ENCODE measurements at regions not wholly inside any gene's neighbourhood (a gene's known extent, or its start where the extent isn't known, plus 50 kb on each side); places are given as distances from the start of the nearest gene placed in this dataset.
A peak's percentile ranks its signal among the peaks of the same experiment; 100 is the strongest.

DNA sequence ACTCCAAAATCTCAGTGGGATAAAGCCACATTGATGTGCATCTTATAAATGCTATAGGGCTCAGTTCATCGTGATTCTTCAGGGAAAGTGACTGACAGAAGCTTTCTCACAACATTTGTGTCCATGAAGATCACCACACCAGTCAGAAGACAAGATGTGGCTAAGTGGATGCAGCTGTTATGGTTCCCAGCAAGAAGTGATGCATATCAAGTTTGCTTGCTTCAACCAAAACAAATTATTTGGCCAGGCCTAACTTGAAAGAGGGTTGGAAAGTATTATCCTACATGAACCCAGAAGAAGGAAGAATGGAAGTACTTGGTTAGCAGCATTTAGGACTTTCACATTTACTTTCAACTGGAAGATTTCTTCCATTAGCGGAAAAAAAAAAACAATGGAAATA, 210.0 kb upstream of the ACVR2A start:
- Mint-ChIP-seq H3K4me3 (no peak overlapping the region), H3K27ac (no peak overlapping the region), H3K27me3 (no peaks in the 10 kb centered on the region), H3K4me1 (peaks cover 26% of the 10 kb centered on the region), H3K9me3 (peaks cover 8% of the 10 kb centered on the region), H3K36me3 (ENCODE audit: low read depth) (no peaks in the 10 kb centered on the region)
- DNase-seq, result no peak
- intact Hi-C loops (cut with micrococcal nuclease), result loop anchor here (5.0 to 10.0 kb wide), 4 partner anchors 133 to 890 kb away; partner anchors contain the start of genes MBD5 and ORC4

DNA sequence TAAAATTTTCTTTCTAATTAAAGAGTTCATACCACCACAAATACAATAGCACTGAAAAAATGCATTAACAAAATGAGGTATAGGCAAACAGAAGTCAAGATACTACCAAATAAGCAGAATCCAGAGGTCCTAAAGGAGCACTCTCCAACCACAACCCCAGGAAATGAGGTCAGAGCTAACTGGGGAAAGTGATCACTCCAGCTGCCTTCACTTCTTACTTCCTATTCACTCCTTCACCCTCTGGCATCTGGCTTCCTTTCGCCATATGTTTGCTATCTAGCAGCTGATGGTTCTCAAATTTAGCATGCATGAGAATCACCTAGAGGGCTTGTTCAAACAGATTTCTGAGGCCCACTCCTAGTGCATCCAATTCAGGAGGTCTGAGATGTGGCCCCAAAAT, 212.6 kb upstream of the ACVR2A start:
- peak; percentile 61 for DNase-seq
- H3K27ac Mint-ChIP-seq, result peak overlapping the region; percentile 9
- H3K27me3 Mint-ChIP-seq, result no peaks in the 10 kb centered on the region
- no peak overlapping the region for H3K4me3 Mint-ChIP-seq
- intact Hi-C loops (cut with micrococcal nuclease), result loop anchor here (5.0 to 10.0 kb wide), 4 partner anchors 130 to 893 kb away; partner anchors contain the start of genes MBD5 and ORC4
- peaks cover 35% of the 10 kb centered on the region for H3K4me1 Mint-ChIP-seq
- H3K9me3 Mint-ChIP-seq, result peaks cover 8% of the 10 kb centered on the region
- H3K36me3 Mint-ChIP-seq (ENCODE audit: low read depth), result no peaks in the 10 kb centered on the region

DNA sequence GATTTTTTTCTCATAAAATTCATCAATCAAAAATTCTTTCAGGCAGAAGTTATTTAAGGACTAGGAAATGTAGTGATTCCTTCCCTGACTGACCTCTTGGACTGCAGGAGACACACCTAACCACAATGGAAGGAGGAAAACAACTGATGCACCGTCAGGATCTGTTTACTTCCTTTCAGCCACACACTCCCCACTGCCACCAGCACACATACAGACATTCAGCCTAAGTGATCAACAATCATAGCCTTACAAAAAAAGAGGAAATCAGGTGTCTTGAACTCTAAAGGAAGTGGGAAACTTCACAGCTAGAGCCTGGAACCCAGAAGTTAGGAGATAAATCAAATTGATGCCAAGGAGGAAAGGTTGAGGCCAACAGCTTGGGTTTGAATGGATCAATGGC, 213.5 kb upstream of the ACVR2A start:
- DNase-seq, result peak; percentile 67
- Mint-ChIP-seq H3K27ac (peak overlapping the region; percentile 84), H3K9me3 (peaks cover 8% of the 10 kb centered on the region), H3K4me1 (peaks cover 38% of the 10 kb centered on the region), H3K27me3 (no peaks in the 10 kb centered on the region), H3K4me3 (peak overlapping the region; percentile 13), H3K36me3 (ENCODE audit: low read depth) (no peaks in the 10 kb centered on the region)
- intact Hi-C loops (cut with micrococcal nuclease), result loop anchor here (5.0 to 10.0 kb wide), 4 partner anchors 129 to 894 kb away; partner anchors contain the start of genes MBD5 and ORC4

DNA sequence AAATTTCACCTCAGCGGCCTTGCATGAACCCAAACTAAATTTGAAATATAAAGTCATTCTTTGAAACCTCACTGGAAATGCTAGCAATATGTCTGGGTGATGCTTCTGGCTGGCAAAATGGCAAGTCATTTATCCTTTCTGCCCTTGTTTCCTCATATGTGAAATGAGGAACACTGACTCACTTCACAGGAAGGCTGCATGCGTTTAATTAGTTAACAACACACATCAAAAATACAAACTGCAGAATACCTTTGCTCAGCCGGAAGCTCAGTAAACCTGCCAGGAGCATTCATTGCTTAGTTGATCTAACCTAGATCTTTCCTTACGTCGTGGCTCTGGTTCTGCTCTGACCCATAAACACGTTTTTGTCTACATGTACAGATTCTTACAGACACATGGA, 214.2 kb upstream of the ACVR2A start:
- Mint-ChIP-seq H3K4me3 (peak overlapping the region; percentile 19), H3K9me3 (peaks cover 8% of the 10 kb centered on the region), H3K36me3 (ENCODE audit: low read depth) (no peaks in the 10 kb centered on the region), H3K27me3 (no peaks in the 10 kb centered on the region), H3K4me1 (peaks cover 41% of the 10 kb centered on the region), H3K27ac (peak overlapping the region; percentile 84)
- peak; percentile 58 for DNase-seq
- intact Hi-C loops (cut with micrococcal nuclease), result loop anchor here (5.0 to 10.0 kb wide), 4 partner anchors 128 to 894 kb away; partner anchors contain the start of genes MBD5 and ORC4

DNA sequence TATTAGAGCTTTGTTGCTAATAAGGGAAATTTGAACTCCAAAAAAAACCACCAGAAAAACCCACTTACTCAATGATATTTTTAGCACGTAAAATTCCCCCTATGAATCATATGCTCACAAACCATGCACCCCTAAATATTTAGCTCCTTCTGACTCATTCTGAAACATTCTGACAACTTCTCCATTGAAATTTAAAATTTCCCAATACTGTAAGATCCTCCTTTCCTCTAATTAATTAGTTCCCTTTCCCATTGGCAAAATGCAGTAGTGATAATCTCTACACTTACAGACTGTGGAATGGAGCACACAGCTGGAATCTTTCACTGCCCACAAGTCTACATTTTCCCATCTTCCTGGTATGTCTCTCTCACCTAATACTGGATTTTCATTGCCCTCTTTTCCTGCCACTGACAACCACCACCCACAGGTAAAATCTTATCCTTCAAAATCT, 215.8 kb upstream of the ACVR2A start:
- Mint-ChIP-seq H3K4me3 (peak overlapping the region; percentile 36), H3K27me3 (no peaks in the 10 kb centered on the region), H3K36me3 (ENCODE audit: low read depth) (no peaks in the 10 kb centered on the region), H3K27ac (peak overlapping the region; percentile 60), H3K9me3 (peaks cover 8% of the 10 kb centered on the region), H3K4me1 (peaks cover 44% of the 10 kb centered on the region)
- intact Hi-C loops (cut with micrococcal nuclease), result loop anchor here (1.0 to 2.0 kb wide), 2 partner anchors 34 to 334 kb away; no protein-coding TSS in a partner anchor
- DNase-seq, result no peak

DNA sequence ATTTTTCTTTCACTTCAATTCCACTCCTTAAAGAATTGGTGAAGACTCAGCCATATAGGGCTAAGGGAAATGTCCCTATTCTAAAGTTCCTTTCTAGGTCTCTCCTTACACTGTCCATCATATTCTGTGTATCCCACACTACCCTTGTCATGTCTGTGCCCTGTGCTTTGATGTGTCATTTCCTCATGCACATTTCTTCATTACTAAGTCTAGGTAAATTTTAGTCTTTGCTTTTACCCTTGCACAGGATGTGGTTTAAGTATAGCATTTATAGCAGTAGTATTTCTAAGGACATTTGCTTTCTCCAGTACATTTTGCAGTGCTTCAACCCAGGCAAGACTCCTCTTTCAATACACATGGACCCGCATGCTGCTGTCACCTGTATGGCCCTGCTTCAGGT, 221.5 kb upstream of the ACVR2A start:
- peak; percentile 72 for DNase-seq
- H3K27me3 Mint-ChIP-seq, result no peaks in the 10 kb centered on the region
- H3K4me3 Mint-ChIP-seq, result peak overlapping the region; percentile 42
- intact Hi-C loops (cut with micrococcal nuclease), result loop anchor here (2.0 kb wide), 1 partner anchor 221 kb away; the partner anchor contains the start of gene ACVR2A
- H3K36me3 Mint-ChIP-seq (ENCODE audit: low read depth), result no peaks in the 10 kb centered on the region
- peak overlapping the region; percentile 83 for H3K27ac Mint-ChIP-seq
- peaks cover 8% of the 10 kb centered on the region for H3K9me3 Mint-ChIP-seq
- H3K4me1 Mint-ChIP-seq, result peaks cover 24% of the 10 kb centered on the region

DNA sequence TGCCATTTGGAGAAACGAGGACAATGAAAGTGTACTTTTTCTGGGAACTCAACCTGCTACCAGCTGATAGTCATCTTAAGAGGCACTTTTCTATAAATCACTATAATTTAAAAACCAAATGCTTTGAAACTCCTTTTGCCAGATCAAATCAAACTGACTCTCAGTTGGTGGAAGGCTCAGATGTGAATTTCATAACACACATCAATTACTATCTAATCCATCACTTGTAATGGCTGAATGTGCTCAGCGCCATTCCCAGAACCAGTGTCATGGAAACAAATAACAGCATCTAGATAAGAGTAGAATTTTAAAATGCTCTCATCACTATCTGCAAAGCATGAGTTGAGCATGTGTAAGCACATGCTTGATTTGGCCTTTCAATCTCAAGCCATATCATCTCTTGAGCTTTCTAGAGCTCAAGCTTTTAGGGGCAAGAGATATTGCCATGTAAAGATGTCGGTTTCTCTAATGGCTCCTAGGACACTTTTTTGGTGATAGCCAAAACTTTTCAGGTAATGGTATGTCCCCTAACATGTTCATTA, 223.1 kb upstream of the ACVR2A start:
- peaks cover 8% of the 10 kb centered on the region for H3K9me3 Mint-ChIP-seq
- no peak overlapping the region for H3K4me3 Mint-ChIP-seq
- H3K27ac Mint-ChIP-seq, result no peak overlapping the region
- intact Hi-C loops (cut with micrococcal nuclease), result loop anchor here (2.0 kb wide), 1 partner anchor 223 kb away; the partner anchor contains the start of gene ACVR2A
- H3K4me1 Mint-ChIP-seq, result peaks cover 20% of the 10 kb centered on the region
- H3K36me3 Mint-ChIP-seq (ENCODE audit: low read depth), result no peaks in the 10 kb centered on the region
- no peak for DNase-seq
- H3K27me3 Mint-ChIP-seq, result no peaks in the 10 kb centered on the region

DNA sequence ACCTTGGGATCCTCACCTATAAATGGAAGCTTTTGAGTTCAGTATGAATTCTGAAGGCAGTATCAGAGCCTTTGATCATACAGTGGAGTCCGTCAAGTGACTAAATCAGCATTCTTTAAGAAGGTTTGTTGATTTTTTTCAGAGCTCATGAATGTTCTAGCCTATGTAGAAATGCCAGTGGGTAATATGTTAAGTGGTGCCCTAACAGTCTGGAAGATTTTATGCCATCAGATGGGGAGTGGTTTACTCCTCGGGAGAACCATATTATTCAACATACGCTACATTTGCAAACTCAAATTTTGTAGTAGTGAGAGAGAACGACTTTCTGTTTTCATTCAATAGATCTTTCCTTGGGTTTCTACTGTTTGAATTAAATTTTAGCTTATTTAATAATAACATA, 225.0 kb upstream of the ACVR2A start:
- Mint-ChIP-seq H3K9me3 (peaks cover 8% of the 10 kb centered on the region), H3K4me3 (no peak overlapping the region), H3K36me3 (ENCODE audit: low read depth) (no peaks in the 10 kb centered on the region), H3K27ac (no peak overlapping the region), H3K4me1 (peaks cover 16% of the 10 kb centered on the region), H3K27me3 (no peaks in the 10 kb centered on the region)
- intact Hi-C loops (cut with micrococcal nuclease), result no loop called here
- no peak for DNase-seq

DNA sequence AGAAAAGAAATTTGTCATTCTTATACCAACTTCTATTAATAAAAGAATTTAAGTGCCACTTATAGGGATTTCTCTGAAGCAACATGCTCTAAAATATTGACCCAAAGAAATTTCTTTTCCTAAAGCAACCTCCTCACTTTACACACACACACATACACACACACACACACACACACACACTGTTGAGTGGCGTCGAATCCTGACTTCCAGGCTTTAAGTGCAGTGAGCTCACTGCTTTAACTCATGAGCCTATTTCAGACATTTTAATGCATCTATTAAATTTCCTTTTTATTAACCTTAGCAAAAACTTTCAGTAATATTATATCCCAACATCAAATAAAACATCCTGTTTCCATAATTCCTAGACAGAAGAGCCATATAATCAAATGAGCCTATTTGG, 229.1 kb upstream of the ACVR2A start:
- H3K9me3 Mint-ChIP-seq, result peaks cover 18% of the 10 kb centered on the region

DNA sequence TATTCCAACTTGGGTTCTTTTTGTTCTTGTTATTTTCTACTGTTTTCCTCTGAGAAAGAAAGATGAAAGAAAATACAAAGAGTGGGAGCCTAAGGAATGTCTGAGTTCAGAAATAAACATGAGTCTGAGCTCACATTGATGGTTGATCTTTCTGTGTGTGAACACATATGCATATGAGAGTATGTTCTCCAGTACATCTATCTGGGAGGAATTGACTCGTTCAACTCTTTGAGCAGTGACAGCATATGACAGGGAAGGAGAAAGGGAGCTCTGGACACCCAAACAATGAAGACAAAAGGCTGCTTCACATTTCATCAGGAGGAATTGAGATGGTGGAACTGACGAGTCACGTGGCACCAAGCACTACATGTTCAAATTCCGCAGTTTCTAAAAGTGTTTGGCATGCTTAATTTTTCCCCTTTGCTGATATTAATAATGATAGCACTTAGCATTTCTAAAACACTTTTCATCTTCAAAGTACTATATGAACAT, 229.8 kb upstream of the ACVR2A start:
- no peak overlapping the region for H3K4me3 Mint-ChIP-seq
- no peaks in the 10 kb centered on the region for H3K36me3 Mint-ChIP-seq (ENCODE audit: low read depth)
- no peak for DNase-seq
- no peaks in the 10 kb centered on the region for H3K4me1 Mint-ChIP-seq
- H3K9me3 Mint-ChIP-seq, result peaks cover 22% of the 10 kb centered on the region
- no peak overlapping the region for H3K27ac Mint-ChIP-seq
- intact Hi-C loops (cut with micrococcal nuclease), result no loop called here
- no peaks in the 10 kb centered on the region for H3K27me3 Mint-ChIP-seq

More for the DNA sequence above, 229.1 kb upstream of the ACVR2A start:
- Mint-ChIP-seq H3K27me3 (no peaks in the 10 kb centered on the region), H3K4me3 (no peak overlapping the region), H3K36me3 (ENCODE audit: low read depth) (no peaks in the 10 kb centered on the region), H3K4me1 (no peaks in the 10 kb centered on the region), H3K27ac (no peak overlapping the region)
- intact Hi-C loops (cut with micrococcal nuclease), result no loop called here
- DNase-seq, result no peak

DNA sequence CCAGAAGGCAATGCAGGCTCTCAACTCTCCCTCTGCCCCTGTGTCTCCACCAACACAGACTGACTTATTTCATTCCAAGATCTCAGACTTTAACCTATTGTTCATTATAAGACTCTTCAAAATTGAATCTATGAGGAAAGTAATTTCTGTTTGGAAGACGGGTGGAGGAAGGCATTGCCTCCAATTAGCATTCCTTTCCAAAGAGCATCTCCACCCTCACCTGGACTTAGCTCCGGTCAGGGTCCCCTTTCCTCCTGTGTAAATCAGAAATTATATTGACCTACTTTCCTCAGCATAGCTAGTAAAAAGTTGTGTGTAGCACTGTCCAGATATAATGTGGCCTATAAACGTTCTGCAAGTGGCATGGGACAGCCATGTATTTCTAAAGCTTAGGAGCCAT, 230.4 kb upstream of the ACVR2A start:
- intact Hi-C loops (cut with micrococcal nuclease), result no loop called here
- no peaks in the 10 kb centered on the region for H3K4me1 Mint-ChIP-seq
- no peak for DNase-seq
- no peak overlapping the region for H3K4me3 Mint-ChIP-seq
- no peaks in the 10 kb centered on the region for H3K36me3 Mint-ChIP-seq (ENCODE audit: low read depth)
- no peaks in the 10 kb centered on the region for H3K27me3 Mint-ChIP-seq
- H3K27ac Mint-ChIP-seq, result no peak overlapping the region
- peaks cover 21% of the 10 kb centered on the region for H3K9me3 Mint-ChIP-seq

DNA sequence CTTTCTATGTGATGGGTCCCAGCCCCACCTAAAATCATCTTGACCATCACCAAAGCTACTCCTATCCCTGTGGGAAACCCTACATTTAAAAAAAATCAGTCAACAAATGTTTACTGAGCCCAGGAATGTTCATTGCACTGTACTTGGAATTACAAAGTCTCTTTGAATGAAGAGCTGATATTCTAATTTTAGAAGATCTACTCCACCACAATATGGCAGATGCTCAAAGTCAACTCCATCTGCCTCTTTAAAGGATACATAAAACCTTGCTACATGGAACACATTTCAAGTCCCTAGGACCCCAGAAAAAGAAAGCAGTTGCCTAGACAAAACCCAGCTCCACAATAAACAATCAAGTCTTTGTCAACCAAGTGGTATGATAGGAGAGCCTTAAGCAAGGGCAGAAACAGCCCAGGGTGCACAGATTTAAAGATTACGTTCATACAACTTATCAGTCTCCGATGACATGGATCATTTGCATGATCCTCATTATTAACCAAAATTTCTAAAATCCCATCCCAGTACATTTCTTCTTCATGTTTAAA, 234.3 kb upstream of the ACVR2A start:
- DNase-seq, result no peak
- Mint-ChIP-seq H3K4me3 (no peak overlapping the region), H3K9me3 (peaks cover 21% of the 10 kb centered on the region), H3K4me1 (peaks cover 3% of the 10 kb centered on the region), H3K27me3 (no peaks in the 10 kb centered on the region), H3K36me3 (ENCODE audit: low read depth) (no peaks in the 10 kb centered on the region), H3K27ac (no peak overlapping the region)
- intact Hi-C loops (cut with micrococcal nuclease), result no loop called here

DNA sequence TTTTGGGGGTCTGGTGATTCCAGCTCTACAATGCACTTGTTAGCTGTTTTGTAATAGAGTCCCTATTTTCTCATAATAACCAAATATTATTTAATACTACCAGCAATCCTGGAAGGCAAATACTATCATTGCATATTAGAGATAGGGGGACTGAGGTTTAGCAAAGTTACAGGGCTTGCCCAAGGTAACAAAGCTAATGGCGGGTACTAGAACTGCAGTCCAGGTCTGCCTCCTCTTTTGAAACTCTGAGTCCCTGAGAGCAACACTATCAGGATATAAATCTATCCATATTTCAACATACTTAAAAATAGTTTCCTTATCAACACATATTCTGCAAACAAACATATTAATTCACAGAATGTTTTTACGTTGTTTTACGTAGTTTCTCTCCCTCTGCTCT, 235.5 kb upstream of the ACVR2A start:
- intact Hi-C loops (cut with micrococcal nuclease), result no loop called here
- Mint-ChIP-seq H3K9me3 (peaks cover 18% of the 10 kb centered on the region), H3K27me3 (no peaks in the 10 kb centered on the region), H3K27ac (no peak overlapping the region), H3K4me3 (no peak overlapping the region), H3K36me3 (ENCODE audit: low read depth) (no peaks in the 10 kb centered on the region), H3K4me1 (peaks cover 3% of the 10 kb centered on the region)
- no peak for DNase-seq

DNA sequence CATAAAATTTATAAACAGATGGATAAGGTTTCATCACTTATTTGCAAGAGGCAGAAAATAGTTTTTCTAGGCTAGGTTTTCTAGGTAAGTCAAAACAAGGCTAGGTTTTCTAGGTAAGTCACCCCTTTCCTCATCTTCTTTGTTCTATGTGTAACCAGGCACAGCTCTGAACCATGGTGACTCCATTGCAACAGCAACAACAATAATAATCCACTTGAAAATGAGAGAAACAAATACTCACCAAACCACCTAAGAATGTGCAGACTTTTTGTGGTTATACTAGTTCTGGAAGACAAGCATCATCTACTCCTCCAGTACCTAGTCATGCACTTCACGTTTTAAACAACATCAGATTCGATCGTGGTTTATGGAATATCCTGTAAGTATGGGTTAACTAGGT, 237.4 kb upstream of the ACVR2A start:
- Mint-ChIP-seq H3K27me3 (no peaks in the 10 kb centered on the region), H3K9me3 (peaks cover 8% of the 10 kb centered on the region), H3K4me3 (no peak overlapping the region), H3K4me1 (peaks cover 3% of the 10 kb centered on the region), H3K36me3 (ENCODE audit: low read depth) (no peaks in the 10 kb centered on the region), H3K27ac (no peak overlapping the region)
- intact Hi-C loops (cut with micrococcal nuclease), result no loop called here
- no peak for DNase-seq
